H1 (cell line): ENCODE measurements at regions not wholly inside any gene's neighbourhood (a gene's known extent, or its start where the extent isn't known, plus 50 kb on each side); places are given as distances from the start of the nearest gene placed in this dataset.

Experiments
- BACH1 ChIP-seq: IDR thresholded peaks from 2 replicates; pipeline ENCODE4 v1.6.1; 2012; ENCODE audit warnings: low read length, improper control_type of control experiment
- CHD1 ChIP-seq: IDR thresholded peaks from 2 replicates; pipeline ENCODE4 v1.6.1; 2012; ENCODE audit warnings: low read depth, low read length, improper control_type of control experiment
- CREB1 ChIP-seq: IDR thresholded peaks from 2 replicates; pipeline ENCODE4 v1.6.1; 2012; ENCODE audit warnings: inconsistent platforms
- JUN ChIP-seq: IDR thresholded peaks from 2 replicates; pipeline ENCODE4 v1.6.1; 2011; ENCODE audit warnings: low read depth, mild to moderate bottlenecking, improper control_type of control experiment, low read length
- KDM4A ChIP-seq: IDR thresholded peaks from one replicate; pipeline ENCODE4 v1.7.1; 2012; ENCODE audit warnings: low read depth, mild to moderate bottlenecking, moderate library complexity, low read length, inconsistent platforms; ENCODE audit not compliant: severe bottlenecking
- RBBP5 ChIP-seq: IDR thresholded peaks from 2 replicates; pipeline ENCODE4 v1.7.1; 2012; ENCODE audit warnings: low read depth, mild to moderate bottlenecking, inconsistent platforms, low read length, moderate library complexity, borderline replicate concordance
- RNF2 ChIP-seq: fragments of 200-900, 300-1000 bp; sonication (generic); IDR thresholded peaks from 2 replicates; pipeline ENCODE4 v1.7.1; 2016; ENCODE audit warnings: borderline replicate concordance, low read depth, mild to moderate bottlenecking, antibody characterized with exemption, low read length; ENCODE audit not compliant: poor library complexity, severe bottlenecking; ENCODE audit errors: missing control alignments
- ZNF274 ChIP-seq: IDR thresholded peaks from 2 replicates; pipeline ENCODE4 v1.7.0; 2012; ENCODE audit warnings: low read length, borderline replicate concordance; ENCODE audit errors: extremely low read depth
- TF ChIP-seq, protein P1 (sequence below): fragments of 300-600 bp; sonication (generic); IDR thresholded peaks from 2 replicates; pipeline ENCODE4 v1.7.1; 2012; ENCODE audit warnings: low read length, moderate library complexity, mild to moderate bottlenecking, inconsistent platforms; ENCODE audit not compliant: insufficient replicate concordance
- TF ChIP-seq, protein P2 (sequence below): IDR thresholded peaks from 2 replicates; pipeline ENCODE4 v1.6.1; 2012; ENCODE audit warnings: inconsistent platforms

DNA sequence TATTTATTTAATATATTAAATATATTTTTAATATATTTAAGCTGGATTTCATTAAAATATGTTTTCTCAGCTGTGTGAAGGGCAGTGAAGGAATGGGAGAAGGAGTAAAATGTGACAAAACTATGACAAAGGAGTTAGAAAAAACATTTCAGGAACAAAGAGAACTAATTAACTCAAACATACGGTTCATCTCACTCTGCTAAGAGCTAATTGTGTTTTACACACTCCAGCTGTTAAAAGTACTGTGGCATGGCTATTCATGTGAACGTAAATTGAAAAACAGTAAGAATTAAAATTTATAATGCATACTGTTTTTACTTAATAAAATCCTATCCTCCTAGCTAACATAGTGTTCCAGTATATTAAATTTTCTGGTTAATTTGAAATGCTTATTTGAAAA is 262.5 kb upstream of the GNAI1 start (continued):
- TF ChIP-seq, protein P1, sequence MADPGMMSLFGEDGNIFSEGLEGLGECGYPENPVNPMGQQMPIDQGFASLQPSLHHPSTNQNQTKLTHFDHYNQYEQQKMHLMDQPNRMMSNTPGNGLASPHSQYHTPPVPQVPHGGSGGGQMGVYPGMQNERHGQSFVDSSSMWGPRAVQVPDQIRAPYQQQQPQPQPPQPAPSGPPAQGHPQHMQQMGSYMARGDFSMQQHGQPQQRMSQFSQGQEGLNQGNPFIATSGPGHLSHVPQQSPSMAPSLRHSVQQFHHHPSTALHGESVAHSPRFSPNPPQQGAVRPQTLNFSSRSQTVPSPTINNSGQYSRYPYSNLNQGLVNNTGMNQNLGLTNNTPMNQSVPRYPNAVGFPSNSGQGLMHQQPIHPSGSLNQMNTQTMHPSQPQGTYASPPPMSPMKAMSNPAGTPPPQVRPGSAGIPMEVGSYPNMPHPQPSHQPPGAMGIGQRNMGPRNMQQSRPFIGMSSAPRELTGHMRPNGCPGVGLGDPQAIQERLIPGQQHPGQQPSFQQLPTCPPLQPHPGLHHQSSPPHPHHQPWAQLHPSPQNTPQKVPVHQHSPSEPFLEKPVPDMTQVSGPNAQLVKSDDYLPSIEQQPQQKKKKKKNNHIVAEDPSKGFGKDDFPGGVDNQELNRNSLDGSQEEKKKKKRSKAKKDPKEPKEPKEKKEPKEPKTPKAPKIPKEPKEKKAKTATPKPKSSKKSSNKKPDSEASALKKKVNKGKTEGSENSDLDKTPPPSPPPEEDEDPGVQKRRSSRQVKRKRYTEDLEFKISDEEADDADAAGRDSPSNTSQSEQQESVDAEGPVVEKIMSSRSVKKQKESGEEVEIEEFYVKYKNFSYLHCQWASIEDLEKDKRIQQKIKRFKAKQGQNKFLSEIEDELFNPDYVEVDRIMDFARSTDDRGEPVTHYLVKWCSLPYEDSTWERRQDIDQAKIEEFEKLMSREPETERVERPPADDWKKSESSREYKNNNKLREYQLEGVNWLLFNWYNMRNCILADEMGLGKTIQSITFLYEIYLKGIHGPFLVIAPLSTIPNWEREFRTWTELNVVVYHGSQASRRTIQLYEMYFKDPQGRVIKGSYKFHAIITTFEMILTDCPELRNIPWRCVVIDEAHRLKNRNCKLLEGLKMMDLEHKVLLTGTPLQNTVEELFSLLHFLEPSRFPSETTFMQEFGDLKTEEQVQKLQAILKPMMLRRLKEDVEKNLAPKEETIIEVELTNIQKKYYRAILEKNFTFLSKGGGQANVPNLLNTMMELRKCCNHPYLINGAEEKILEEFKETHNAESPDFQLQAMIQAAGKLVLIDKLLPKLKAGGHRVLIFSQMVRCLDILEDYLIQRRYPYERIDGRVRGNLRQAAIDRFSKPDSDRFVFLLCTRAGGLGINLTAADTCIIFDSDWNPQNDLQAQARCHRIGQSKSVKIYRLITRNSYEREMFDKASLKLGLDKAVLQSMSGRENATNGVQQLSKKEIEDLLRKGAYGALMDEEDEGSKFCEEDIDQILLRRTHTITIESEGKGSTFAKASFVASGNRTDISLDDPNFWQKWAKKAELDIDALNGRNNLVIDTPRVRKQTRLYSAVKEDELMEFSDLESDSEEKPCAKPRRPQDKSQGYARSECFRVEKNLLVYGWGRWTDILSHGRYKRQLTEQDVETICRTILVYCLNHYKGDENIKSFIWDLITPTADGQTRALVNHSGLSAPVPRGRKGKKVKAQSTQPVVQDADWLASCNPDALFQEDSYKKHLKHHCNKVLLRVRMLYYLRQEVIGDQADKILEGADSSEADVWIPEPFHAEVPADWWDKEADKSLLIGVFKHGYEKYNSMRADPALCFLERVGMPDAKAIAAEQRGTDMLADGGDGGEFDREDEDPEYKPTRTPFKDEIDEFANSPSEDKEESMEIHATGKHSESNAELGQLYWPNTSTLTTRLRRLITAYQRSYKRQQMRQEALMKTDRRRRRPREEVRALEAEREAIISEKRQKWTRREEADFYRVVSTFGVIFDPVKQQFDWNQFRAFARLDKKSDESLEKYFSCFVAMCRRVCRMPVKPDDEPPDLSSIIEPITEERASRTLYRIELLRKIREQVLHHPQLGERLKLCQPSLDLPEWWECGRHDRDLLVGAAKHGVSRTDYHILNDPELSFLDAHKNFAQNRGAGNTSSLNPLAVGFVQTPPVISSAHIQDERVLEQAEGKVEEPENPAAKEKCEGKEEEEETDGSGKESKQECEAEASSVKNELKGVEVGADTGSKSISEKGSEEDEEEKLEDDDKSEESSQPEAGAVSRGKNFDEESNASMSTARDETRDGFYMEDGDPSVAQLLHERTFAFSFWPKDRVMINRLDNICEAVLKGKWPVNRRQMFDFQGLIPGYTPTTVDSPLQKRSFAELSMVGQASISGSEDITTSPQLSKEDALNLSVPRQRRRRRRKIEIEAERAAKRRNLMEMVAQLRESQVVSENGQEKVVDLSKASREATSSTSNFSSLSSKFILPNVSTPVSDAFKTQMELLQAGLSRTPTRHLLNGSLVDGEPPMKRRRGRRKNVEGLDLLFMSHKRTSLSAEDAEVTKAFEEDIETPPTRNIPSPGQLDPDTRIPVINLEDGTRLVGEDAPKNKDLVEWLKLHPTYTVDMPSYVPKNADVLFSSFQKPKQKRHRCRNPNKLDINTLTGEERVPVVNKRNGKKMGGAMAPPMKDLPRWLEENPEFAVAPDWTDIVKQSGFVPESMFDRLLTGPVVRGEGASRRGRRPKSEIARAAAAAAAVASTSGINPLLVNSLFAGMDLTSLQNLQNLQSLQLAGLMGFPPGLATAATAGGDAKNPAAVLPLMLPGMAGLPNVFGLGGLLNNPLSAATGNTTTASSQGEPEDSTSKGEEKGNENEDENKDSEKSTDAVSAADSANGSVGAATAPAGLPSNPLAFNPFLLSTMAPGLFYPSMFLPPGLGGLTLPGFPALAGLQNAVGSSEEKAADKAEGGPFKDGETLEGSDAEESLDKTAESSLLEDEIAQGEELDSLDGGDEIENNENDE, result no peak
- TF ChIP-seq RBBP5 (no peak), BACH1 (no peak), KDM4A (no peak), ZNF274 (no peak), CREB1 (no peak), JUN (no peak), CHD1 (no peak), RNF2 (no peak)
- TF ChIP-seq, protein P2, sequence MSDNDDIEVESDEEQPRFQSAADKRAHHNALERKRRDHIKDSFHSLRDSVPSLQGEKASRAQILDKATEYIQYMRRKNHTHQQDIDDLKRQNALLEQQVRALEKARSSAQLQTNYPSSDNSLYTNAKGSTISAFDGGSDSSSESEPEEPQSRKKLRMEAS, result no peak
- TF ChIP-seq, all 59 proteins: peak for 0
